Neuronal stem cell (in vitro differentiated cells): ENCODE measurements at regions not wholly inside any gene's neighbourhood (a gene's known extent, or its start where the extent isn't known, plus 50 kb on each side); places are given as distances from the start of the nearest gene placed in this dataset.
"Not testable (repeated sequence)": the region's sequence is repeated elsewhere in the genome, so short reads cannot be mapped to it uniquely, and the experiment has no call there.

ENCODE experiments used
- DNase-seq: peaks from one replicate; pipeline ENCODE4 v3.0.0-alpha.2; 2013; ENCODE audit warnings: low spot score
- H2AFZ ChIP-seq: one replicate; pipeline ENCODE4 v1.6.1; 2013; ENCODE audit warnings: mild to moderate bottlenecking, low read length, inconsistent platforms
- H2AK5ac ChIP-seq: 2 replicates; pipeline ENCODE4 v1.6.1; 2013; ENCODE audit warnings: low read depth, mild to moderate bottlenecking, inconsistent platforms, low read length, moderate library complexity, mixed read lengths
- H2BK120ac ChIP-seq: 2 replicates; pipeline ENCODE4 v1.6.1; 2013; ENCODE audit warnings: low read depth, mild to moderate bottlenecking, inconsistent platforms, low read length, moderate library complexity, mixed read lengths
- H2BK12ac ChIP-seq: one replicate; pipeline ENCODE4 v1.6.1; 2013; ENCODE audit warnings: low read length, inconsistent platforms
- H2BK15ac ChIP-seq: 2 replicates; pipeline ENCODE4 v1.6.1; 2013; ENCODE audit warnings: mild to moderate bottlenecking, low read length, inconsistent platforms, mixed read lengths
- H2BK5ac ChIP-seq: one replicate; pipeline ENCODE4 v1.6.1; 2013; ENCODE audit warnings: inconsistent platforms, mild to moderate bottlenecking, low read length, moderate library complexity
- H3K14ac ChIP-seq: one replicate; pipeline ENCODE4 v1.6.1; 2013; ENCODE audit warnings: low read length, inconsistent platforms
- H3K18ac ChIP-seq: 2 replicates; pipeline ENCODE4 v1.6.1; 2013; ENCODE audit warnings: low read length, inconsistent platforms
- H3K23ac ChIP-seq: 2 replicates; pipeline ENCODE4 v1.6.1; 2013; ENCODE audit warnings: low read depth, mild to moderate bottlenecking, mixed read lengths, low read length, inconsistent platforms; ENCODE audit not compliant: poor library complexity
- H3K27ac ChIP-seq: replicated peaks from 3 replicates; pipeline ENCODE4 v1.5.1; 2013; ENCODE audit warnings: low read length, inconsistent platforms
- H3K27me3 ChIP-seq, 3 experiments: 2 replicates each; pipeline ENCODE4 v1.6.1; 2013; ENCODE audit warnings: low read length in 3 of 3, mild to moderate bottlenecking in 2 of 3, inconsistent platforms in 1 of 3, low read depth in 1 of 3, mixed read lengths in 1 of 3, moderate library complexity in 1 of 3; ENCODE audit not compliant: control insufficient read depth in 3 of 3, insufficient read depth in 3 of 3
- H3K36me3 ChIP-seq, 2 donors: replicated peaks in 1 of 2; 2 replicates each; pipeline ENCODE4 v1.6.1; 2013; ENCODE audit warnings: low read length in 2 of 2; ENCODE audit not compliant: control insufficient read depth in 2 of 2, insufficient read depth in 2 of 2
- H3K4ac ChIP-seq: 2 replicates; pipeline ENCODE4 v1.6.1; 2013; ENCODE audit warnings: inconsistent platforms, mild to moderate bottlenecking, low read length, moderate library complexity
- H3K4me1 ChIP-seq, 2 donors: 1 replicate in 1 of 2; 2 replicates in 1 of 2; pipeline ENCODE4 v1.6.1; 2013; ENCODE audit warnings: low read length in 2 of 2, low read depth in 1 of 2; ENCODE audit not compliant: control insufficient read depth in 2 of 2, insufficient read depth in 1 of 2
- H3K4me2 ChIP-seq: one replicate; pipeline ENCODE4 v1.6.1; 2013; ENCODE audit warnings: mild to moderate bottlenecking, low read length, inconsistent platforms; ENCODE audit not compliant: insufficient read depth, poor library complexity, severe bottlenecking
- H3K4me3 ChIP-seq, 2 donors: 2 replicates each; pipeline ENCODE4 v1.5.1; 2013; ENCODE audit warnings: low read length in 2 of 2, mild to moderate bottlenecking in 2 of 2, inconsistent platforms in 1 of 2, moderate library complexity in 1 of 2
- H3K79me1 ChIP-seq: one replicate; pipeline ENCODE4 v1.6.1; 2013; ENCODE audit warnings: low read depth, mild to moderate bottlenecking, inconsistent platforms, low read length, moderate library complexity
- H3K9ac ChIP-seq: one replicate; pipeline ENCODE4 v1.6.1; 2013; ENCODE audit warnings: mild to moderate bottlenecking, low read depth, low read length, inconsistent platforms; ENCODE audit not compliant: poor library complexity
- H3K9me3 ChIP-seq, 2 donors: replicated peaks in 1 of 2; 2 replicates each; pipeline versions ENCODE3 to v1.6.1; 2013; ENCODE audit warnings: low read length in 2 of 2, mild to moderate bottlenecking in 2 of 2, inconsistent platforms in 1 of 2, low read depth in 1 of 2, mixed read lengths in 1 of 2, moderate library complexity in 1 of 2; ENCODE audit not compliant: control insufficient read depth in 2 of 2, insufficient read depth in 1 of 2
- H4K8ac ChIP-seq: one replicate; pipeline ENCODE4 v1.6.1; 2013; ENCODE audit warnings: low read depth, mild to moderate bottlenecking, inconsistent platforms, low read length, moderate library complexity
- H4K91ac ChIP-seq: one replicate; pipeline ENCODE4 v1.6.1; 2013; ENCODE audit warnings: low read length, low read depth, mild to moderate bottlenecking, inconsistent platforms; ENCODE audit not compliant: poor library complexity
- WGBS, 2 donors: extraction: QIAGEN DNeasy Blood & Tissue Kit; methylation state at CpG; one replicate each; pipeline ENCODE4 v1.1.7; 2013; ENCODE audit warnings: missing lambda C conversion rate in 2 of 2, mixed read lengths in 1 of 2; ENCODE audit not compliant: insufficient read length in 2 of 2, insufficient replicate concordance in 1 of 2; ENCODE audit errors: extremely low coverage in 2 of 2; 5-methylcytosine and 5-hydroxymethylcytosine counted together

GRCh38 chr14:104269511-104270241, 131.3 kb downstream of the KIF26A start:
- not testable (repeated sequence) for H4K91ac ChIP-seq, H3K14ac ChIP-seq, DNase-seq, H3K9me3 ChIP-seq, H3K4ac ChIP-seq, H4K8ac ChIP-seq, H3K79me1 ChIP-seq, H3K4me1 ChIP-seq, H3K4me2 ChIP-seq, H3K36me3 ChIP-seq, H3K4me3 ChIP-seq, H3K27me3 ChIP-seq, H2AFZ ChIP-seq, H2BK120ac ChIP-seq, H3K23ac ChIP-seq, H2BK5ac ChIP-seq, H3K27ac ChIP-seq
- peak overlapping the region; percentile 44 for H3K18ac ChIP-seq
- H3K9ac ChIP-seq: peak overlapping the region; percentile 30
- H2BK12ac ChIP-seq: peak overlapping the region; percentile 58
- WGBS, 2 donors: no CpG with 5 or more reads among the region's 34 CpGs
- peak overlapping the region; percentile 56 for H2AK5ac ChIP-seq
- H2BK15ac ChIP-seq: peak overlapping the region; percentile 58

- H3K4me1 ChIP-seq: peaks cover 0 to 1% of the 10 kb centered on the region in 2 donors
- no peak overlapping the region for H2AK5ac ChIP-seq
- no peak overlapping the region for H2BK120ac ChIP-seq
- H3K27ac ChIP-seq: no peak overlapping the region
- no peak overlapping the region for H3K9ac ChIP-seq
- no peak overlapping the region for H3K18ac ChIP-seq
- no peak overlapping the region for H3K4me2 ChIP-seq
- no peak overlapping the region for H3K14ac ChIP-seq
- H2AFZ ChIP-seq: no peak overlapping the region
- no peak overlapping the region for H3K4me3 ChIP-seq
- no peaks in the 10 kb centered on the region for H3K36me3 ChIP-seq
- no CpG with 5 or more reads among the region's 1 CpG for WGBS, 2 donors
- H3K27me3 ChIP-seq: peaks cover 0 to 1% (median 0%) of the 10 kb centered on the region in 3 experiments
- H3K4ac ChIP-seq: no peak overlapping the region
- H2BK5ac ChIP-seq: no peak overlapping the region
- H3K23ac ChIP-seq: no peak overlapping the region
- no peak overlapping the region for H2BK15ac ChIP-seq
- peaks cover 0 to 4% of the 10 kb centered on the region in 2 donors for H3K9me3 ChIP-seq
- no peak overlapping the region for H2BK12ac ChIP-seq
- DNase-seq: no peak
- H3K79me1 ChIP-seq: no peaks in the 10 kb centered on the region
- H4K8ac ChIP-seq: no peak overlapping the region
- H4K91ac ChIP-seq: no peak overlapping the region
These were observed 133.0 kb downstream of the KIF26A start for GRCh38 chr14:104271391-104271790.

- no CpG with 5 or more reads among the region's 9 CpGs for WGBS, 2 donors
- Histone ChIP-seq H2BK15ac (no peak overlapping the region), H3K4me1 (peaks cover 0 to 1% of the 10 kb centered on the region in 2 donors), H2BK12ac (no peak overlapping the region), H3K4me2 (no peak overlapping the region), H3K14ac (no peak overlapping the region), H3K9me3 (no peaks in the 10 kb centered on the region), H3K23ac (no peak overlapping the region), H4K8ac (no peak overlapping the region), H3K79me1 (peaks cover 1% of the 10 kb centered on the region), H3K4me3 (no peak overlapping the region), H3K18ac (no peak overlapping the region), H3K36me3 (no peaks in the 10 kb centered on the region), H3K27ac (no peak overlapping the region), H3K27me3 (peaks cover 0 to 4% (median under 1%) of the 10 kb centered on the region in 3 experiments), H3K4ac (no peak overlapping the region), H2AFZ (no peak overlapping the region), H4K91ac (no peak overlapping the region), H2AK5ac (no peak overlapping the region), H2BK120ac (no peak overlapping the region), H2BK5ac (no peak overlapping the region), H3K9ac (no peak overlapping the region)
- DNase-seq: no peak
These were observed 136.4 kb downstream of the KIF26A start for GRCh38 chr14:104274806-104275205.

- DNase-seq: no peak
These were observed 139.2 kb downstream of the KIF26A start for GRCh38 chr14:104277416-104278213.

More at GRCh38 chr14:104277416-104278213, 139.2 kb downstream of the KIF26A start:
- Histone ChIP-seq H3K79me1 (peaks cover 3% of the 10 kb centered on the region), H2AFZ (no peak overlapping the region), H3K4me3 (no peak overlapping the region), H2AK5ac (no peak overlapping the region), H2BK5ac (no peak overlapping the region), H3K4ac (no peak overlapping the region), H3K23ac (no peak overlapping the region), H3K18ac (peak overlapping the region; percentile 5), H4K91ac (no peak overlapping the region), H3K27me3 (peaks cover 0 to 7% (median 4%) of the 10 kb centered on the region in 3 experiments), H3K9me3 (no peaks in the 10 kb centered on the region), H3K9ac (no peak overlapping the region), H3K4me2 (no peak overlapping the region), H2BK15ac (no peak overlapping the region), H2BK120ac (no peak overlapping the region), H3K36me3 (no peaks in the 10 kb centered on the region), H3K14ac (peak overlapping the region; percentile 12), H3K27ac (no peak overlapping the region), H2BK12ac (no peak overlapping the region), H3K4me1 (peaks cover 0 to 9% of the 10 kb centered on the region in 2 donors), H4K8ac (no peak overlapping the region)
- WGBS, 2 donors: no CpG with 5 or more reads among the region's 30 CpGs
